ENCODE measurements at regions not wholly inside any gene's neighbourhood (a gene's known extent, or its start where the extent isn't known, plus 50 kb on each side); places are given as distances from the start of the nearest gene placed in this dataset.

GRCh38 chr20:22779878-22780277 is 195.5 kb upstream of the FOXA2 start:
- intact Hi-C loops (cut with DNase I), result no loop called here
- Histone ChIP-seq H3K9me3 (no peaks in the 10 kb centered on the region), H3K4me3 (no peak overlapping the region), H3K4me1 (no peaks in the 10 kb centered on the region), H3K27me3 (ENCODE audit: insufficient read depth in 3 of 3, low read length in 2 of 3) (no peaks in the 10 kb centered on the region), H3K36me3 (ENCODE audit: insufficient read depth in 1 of 2, low read depth in 1 of 2) (no peaks in the 10 kb centered on the region), H3K27ac (no peak overlapping the region)
- no peak for DNase-seq
- WGBS, 3 donors, result 54 to 74% (median 61%) methylated on average over 2 of the region's 2 CpGs
- no peak for ATAC-seq
- no peak for TF ChIP-seq CTCF (IDR thresholded peaks at IDR 0.05)

- ATAC-seq (no peak), DNase-seq (no peak)
- Histone ChIP-seq H3K27me3 (ENCODE audit: insufficient read depth in 3 of 3, low read length in 2 of 3) (peaks cover 0 to 2% (median 0%) of the 10 kb centered on the region in 3 donors), H3K36me3 (ENCODE audit: insufficient read depth in 1 of 2, low read depth in 1 of 2) (no peaks in the 10 kb centered on the region), H3K9me3 (no peaks in the 10 kb centered on the region), H3K4me1 (no peaks in the 10 kb centered on the region), H3K27ac (no peak overlapping the region), H3K4me3 (no peak overlapping the region)
- intact Hi-C loops (cut with DNase I), result no loop called here
- 89 to 97% (median 93%) methylated on average over 2 of the region's 2 CpGs for WGBS, 3 donors
- TF ChIP-seq CTCF (IDR thresholded peaks at IDR 0.05), result no peak
These were observed 197.5 kb upstream of the FOXA2 start for GRCh38 chr20:22781869-22782268.

- no peaks in the 10 kb centered on the region for H3K4me1 ChIP-seq
- no peaks in the 10 kb centered on the region for H3K36me3 ChIP-seq (ENCODE audit: insufficient read depth in 1 of 2, low read depth in 1 of 2)
- intact Hi-C loops (cut with DNase I), result no loop called here
- H3K27me3 ChIP-seq (ENCODE audit: insufficient read depth in 3 of 3, low read length in 2 of 3), result peaks cover 0 to 2% (median 0%) of the 10 kb centered on the region in 3 donors
- no peaks in the 10 kb centered on the region for H3K9me3 ChIP-seq
- TF ChIP-seq CTCF (IDR thresholded peaks at IDR 0.05), result no peak
- no peak overlapping the region for H3K4me3 ChIP-seq
- 37 to 39% (median 39%) methylated on average over 2 of the region's 2 CpGs for WGBS, 3 donors
- no peak overlapping the region for H3K27ac ChIP-seq
- ATAC-seq (no peak), DNase-seq (no peak)
These were observed 205.3 kb upstream of the FOXA2 start for GRCh38 chr20:22789676-22790075.

GRCh38 chr20:22791396-22791795 is 207.0 kb upstream of the FOXA2 start:
- DNase-seq (no peak), ATAC-seq (no peak)
- no peaks in the 10 kb centered on the region for H3K36me3 ChIP-seq (ENCODE audit: insufficient read depth in 1 of 2, low read depth in 1 of 2)
- no peaks in the 10 kb centered on the region for H3K9me3 ChIP-seq
- H3K27me3 ChIP-seq (ENCODE audit: insufficient read depth in 3 of 3, low read length in 2 of 3), result peaks cover 0 to 2% (median 0%) of the 10 kb centered on the region in 3 donors
- intact Hi-C loops (cut with DNase I), result no loop called here
- WGBS, 3 donors, result 83 to 89% (median 85%) methylated on average over 3 of the region's 3 CpGs
- no peaks in the 10 kb centered on the region for H3K4me1 ChIP-seq
- no peak overlapping the region for H3K4me3 ChIP-seq
- no peak overlapping the region for H3K27ac ChIP-seq
- TF ChIP-seq CTCF (IDR thresholded peaks at IDR 0.05), result no peak

GRCh38 chr20:22791877-22792525 is 207.6 kb upstream of the FOXA2 start:
- intact Hi-C loops (cut with DNase I), result no loop called here
- H3K27ac ChIP-seq, result no peak overlapping the region
- no peak overlapping the region for H3K4me3 ChIP-seq
- H3K9me3 ChIP-seq, result no peaks in the 10 kb centered on the region
- no peak for TF ChIP-seq CTCF (IDR thresholded peaks at IDR 0.05)
- no peaks in the 10 kb centered on the region for H3K36me3 ChIP-seq (ENCODE audit: insufficient read depth in 1 of 2, low read depth in 1 of 2)
- no peaks in the 10 kb centered on the region for H3K27me3 ChIP-seq (ENCODE audit: insufficient read depth in 3 of 3, low read length in 2 of 3)
- ATAC-seq (no peak), DNase-seq (no peak)
- 81 to 88% (median 83%) methylated on average over 3 of the region's 3 CpGs for WGBS, 3 donors
- H3K4me1 ChIP-seq, result no peaks in the 10 kb centered on the region

Measured in psoas muscle (tissue), 7 donors.